NCI-H1092 treated with DMSO at 0.1 percent for 48 hours (cell line): ENCODE measurements at regions not wholly inside any gene's neighbourhood (a gene's known extent, or its start where the extent isn't known, plus 50 kb on each side); places are given as distances from the start of the nearest gene placed in this dataset.
"Not testable (repeated sequence)": the region's sequence is repeated elsewhere in the genome, so short reads cannot be mapped to it uniquely, and the experiment has no call there.

ENCODE experiments used
- DNase-seq: peaks from one replicate; lab custom pipeline; 2025; lab: John Stamatoyannopoulos, UW

DNA sequence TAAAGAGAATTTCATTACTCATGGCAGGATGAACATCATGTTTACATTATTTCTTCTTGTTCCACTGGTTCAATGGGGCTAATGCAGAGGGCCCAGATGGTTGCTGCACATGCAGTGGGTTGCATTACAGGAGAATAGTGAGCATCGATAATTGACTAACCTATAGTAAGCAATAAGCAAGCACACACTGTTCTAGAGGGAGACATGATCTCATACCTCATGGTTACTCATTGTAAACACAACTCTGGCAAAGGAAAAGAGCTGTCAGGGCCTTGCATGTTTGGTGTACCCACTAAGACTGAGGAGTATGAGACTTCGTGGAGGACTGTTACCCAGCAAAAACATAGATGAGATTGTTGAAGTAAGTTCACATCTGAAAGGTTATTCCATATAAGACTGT, 885.6 kb upstream of the VRK2 start:
- no peak for DNase-seq

DNA sequence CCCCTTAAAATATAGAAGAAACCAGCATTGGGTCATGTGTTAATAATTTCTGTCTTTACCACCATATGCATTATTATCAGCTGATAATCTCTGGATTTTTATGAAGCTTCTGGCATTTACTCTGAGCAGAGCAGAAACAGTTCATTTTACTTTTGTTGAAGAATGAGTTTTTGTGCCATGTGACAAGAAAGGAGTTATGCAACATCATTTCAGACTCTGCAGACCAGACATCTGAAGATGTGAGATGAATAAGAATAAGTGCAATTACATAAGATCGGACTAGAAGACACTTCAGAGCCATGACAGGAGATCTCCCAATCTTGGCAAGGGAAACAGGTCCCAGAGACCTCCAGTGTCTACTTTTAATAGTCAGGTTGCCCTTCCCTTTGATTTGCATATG, 869.4 kb upstream of the VRK2 start:
- DNase-seq: no peak

DNA sequence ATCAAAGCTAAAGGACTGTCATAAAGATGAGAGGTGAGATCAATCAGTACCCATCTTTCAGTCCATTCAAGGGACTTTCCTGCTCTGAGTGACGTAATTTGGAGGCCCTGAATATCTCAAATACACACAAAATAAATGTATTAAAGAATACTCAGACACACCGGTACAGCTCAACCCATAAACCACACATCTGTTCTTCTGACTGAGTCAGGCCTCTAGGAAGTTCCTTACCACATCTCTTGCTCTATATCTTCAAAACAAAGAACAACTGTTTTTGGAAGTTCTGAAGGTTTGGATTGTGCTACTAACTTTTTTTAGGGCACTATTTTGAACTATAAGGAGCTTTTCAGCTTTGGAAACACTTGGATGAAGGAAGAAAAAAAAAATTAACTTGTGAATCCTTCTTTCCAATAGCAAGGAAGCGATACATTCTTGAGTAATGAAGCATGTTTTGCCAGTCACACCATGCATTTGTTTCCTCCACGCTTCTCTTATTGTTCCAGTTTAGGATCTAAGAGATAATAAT, 866.5 kb upstream of the VRK2 start:
- no peak for DNase-seq

DNA sequence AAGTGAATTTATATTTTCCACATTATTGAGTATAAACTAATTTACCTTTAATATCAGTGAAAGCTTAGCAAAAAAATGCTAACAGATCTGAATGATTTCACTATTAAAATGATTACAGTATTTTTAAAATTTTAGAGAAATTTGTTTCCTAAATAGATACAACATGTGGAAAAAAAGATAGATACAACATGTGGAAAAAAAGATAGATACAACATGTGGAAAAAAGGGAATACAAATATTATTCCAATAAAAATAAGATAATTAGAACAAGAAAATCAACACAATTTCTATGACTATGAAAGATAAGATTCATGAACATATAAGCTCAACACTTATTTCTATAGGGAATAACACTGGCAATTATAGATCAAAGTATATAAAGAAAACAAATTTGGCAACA, 865.9 kb upstream of the VRK2 start:
- no peak for DNase-seq

DNA sequence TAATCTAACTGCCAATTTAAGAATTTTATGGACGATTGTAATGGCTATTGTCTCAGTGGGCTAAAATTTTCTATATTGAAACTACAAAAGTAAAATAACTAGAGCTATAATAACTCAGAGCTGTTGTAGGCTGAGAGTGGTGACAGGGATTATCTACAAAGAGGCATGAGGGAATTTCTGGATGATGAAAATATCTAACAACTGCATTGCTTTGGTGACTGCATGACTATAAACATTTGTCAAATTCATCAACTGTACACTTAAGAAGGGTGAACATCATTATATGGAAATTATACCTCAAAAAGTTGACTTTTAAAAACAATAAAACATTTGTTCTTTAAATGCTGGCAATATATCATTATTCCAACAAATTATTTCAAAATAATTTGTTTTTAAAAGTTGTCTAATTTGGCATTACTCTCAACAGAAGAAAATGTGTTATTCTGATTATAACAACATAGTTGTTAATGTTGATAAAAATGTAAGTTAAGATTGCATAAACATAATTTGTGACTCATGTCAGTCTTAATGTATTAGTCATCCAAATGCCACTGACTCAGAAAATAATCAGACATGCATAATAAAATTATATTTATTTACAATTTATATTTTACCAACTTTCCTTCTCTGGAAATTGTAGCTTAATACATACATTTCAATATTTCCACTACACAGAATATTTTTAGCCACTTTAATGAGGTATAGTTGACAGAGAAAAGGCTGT, 865.1 kb upstream of the VRK2 start:
- no peak for DNase-seq

DNA sequence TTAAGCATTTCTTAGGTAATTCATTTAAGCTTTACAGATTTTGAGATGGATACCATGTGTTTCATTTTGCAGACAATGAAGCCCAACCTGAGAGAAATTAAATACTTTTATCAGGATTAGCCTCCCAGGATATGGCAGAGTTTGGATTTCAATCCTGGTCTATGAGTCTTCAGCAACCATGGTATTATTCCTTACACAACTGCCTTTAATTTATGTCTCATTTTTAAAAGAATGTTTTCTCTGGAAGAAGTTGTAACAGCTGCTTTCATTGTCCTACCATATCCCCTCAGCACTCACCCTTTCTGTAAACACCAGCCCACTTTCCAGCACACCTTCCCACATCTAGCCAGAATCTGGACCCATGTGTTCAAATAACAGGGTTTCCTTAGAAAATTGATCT, 863.7 kb upstream of the VRK2 start:
- no peak for DNase-seq

DNA sequence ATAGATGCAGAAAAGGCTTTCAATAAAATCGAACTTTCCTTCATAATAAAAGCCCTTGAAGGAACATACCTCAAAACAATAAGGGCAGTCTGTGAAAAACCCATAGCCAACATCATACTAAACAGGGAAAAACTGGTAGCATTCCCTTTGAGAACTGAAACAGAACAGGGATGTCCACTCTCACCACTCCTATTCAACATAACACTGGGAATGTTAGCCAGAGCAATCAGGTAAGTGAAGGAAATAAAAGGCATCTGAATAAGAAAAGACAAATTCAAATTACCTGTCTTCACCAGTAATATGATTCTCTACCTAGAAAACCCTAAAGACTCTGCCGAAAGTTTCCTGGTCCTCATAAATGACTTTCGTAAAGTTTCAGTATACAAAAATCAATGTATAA, 861.0 kb upstream of the VRK2 start:
- no peak for DNase-seq

DNA sequence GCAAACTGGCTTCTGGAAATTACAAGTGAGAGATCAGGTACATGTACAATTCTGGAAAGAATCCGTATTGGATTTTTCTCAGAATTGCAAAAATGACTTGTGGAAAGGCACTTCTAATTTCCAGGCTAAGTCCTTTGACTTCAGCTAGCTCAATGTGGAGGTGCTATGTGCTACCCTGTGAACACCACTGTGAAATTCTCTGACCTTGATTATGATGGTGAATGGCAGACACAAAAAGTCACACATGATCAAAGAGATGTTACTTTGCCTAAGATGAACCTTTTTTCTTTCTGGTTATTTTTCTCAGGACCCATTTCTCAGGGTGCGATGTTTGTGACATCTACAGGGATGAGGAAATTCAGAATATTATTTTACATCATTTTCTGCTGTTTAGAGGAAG, 856.6 kb upstream of the VRK2 start:
- DNase-seq: no peak

DNA sequence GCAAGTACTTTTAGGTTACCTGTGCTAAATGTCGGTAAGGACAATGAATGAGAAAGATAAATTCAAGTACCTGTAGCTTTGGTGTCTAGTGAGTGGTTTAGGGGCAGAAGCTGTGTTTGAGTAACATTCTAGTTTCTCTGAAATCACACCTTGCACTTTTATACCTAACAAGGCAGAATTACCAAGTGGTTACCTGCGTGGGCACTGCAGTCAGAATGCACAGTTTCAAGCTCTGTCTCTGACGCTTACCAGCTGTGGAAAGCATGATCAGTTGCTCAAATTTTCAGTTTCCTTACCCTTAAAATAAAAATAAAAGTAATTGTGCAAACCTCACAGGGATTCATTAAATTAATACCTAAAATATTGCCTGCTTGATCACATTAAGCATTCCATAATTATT, 846.9 kb upstream of the VRK2 start:
- no peak for DNase-seq

DNA sequence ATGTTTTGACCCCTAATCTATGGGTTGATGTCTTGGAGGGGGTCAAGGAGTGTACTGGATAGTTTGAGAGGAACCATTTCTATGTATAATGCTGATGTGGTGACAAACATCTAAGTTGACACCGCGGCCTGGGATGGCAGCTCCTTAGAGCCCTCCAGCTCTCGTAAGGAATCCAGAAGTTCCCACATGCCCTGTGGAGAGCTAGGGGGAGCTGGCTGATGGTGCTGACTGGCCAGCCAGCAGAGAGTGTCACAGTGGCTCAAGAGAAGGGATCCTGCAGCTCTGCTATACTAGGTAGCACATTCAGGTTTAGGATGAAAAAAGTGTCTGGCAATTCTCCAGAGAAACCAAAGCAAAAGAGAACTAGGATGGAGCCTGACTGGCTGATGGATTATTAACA, 842.2 kb upstream of the VRK2 start:
- DNase-seq: no peak

DNA sequence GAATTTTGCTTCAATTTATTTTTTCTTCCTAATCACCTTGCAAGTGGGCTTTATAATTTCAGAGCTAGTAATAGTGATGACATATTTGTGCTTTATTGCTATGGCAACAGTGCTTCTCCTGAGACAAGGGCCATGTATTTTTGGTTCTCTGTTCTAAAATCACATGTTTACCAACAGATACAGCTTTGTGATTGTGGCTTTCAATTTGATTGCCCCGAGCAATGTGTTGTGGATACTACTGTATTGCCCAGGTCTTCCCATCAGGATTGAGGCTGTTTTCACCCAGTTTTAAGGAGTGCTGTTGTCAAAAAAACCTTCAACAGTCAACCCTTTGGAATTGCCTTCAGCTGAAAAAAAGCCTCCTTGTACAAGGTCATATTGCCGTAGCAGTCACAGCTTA, 841.4 kb upstream of the VRK2 start:
- DNase-seq: no peak

DNA sequence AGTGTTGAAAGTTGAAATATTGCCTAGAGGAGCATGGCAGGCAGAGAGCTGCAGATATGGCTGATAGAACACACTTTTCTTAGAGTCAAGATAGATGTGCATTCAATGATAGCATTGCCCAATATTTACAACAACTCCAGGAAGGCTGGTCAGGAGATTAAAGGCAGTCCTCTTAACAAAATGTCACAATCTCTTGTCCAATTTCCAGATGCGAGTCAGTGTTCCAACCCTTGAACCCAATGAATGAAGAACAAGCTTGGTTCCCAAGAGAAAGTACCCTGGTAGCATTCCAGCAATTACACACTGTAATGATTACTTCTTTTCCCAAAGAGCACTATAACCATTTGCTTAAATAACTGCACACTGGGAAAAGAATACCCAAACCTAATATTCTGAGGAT, 839.4 kb upstream of the VRK2 start:
- no peak for DNase-seq

DNA sequence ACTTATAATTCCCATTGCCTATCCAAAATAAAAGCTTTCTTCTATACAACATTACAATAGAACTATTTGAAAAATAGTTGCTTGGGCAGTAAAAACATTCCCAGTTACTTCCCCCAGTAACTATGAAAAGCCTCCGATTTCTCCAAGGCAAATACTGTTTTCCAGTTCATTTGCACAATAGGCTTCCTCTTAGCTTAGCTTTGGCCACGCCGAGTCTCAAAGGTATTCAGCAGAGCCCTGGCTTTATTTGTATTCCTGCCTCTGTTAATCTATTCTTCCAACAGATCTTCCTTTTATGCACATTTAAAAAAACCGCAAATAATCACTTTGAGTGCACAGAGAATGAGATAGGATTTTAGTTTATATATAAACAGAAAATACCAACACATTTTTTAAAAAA, 836.8 kb upstream of the VRK2 start:
- no peak for DNase-seq

DNA sequence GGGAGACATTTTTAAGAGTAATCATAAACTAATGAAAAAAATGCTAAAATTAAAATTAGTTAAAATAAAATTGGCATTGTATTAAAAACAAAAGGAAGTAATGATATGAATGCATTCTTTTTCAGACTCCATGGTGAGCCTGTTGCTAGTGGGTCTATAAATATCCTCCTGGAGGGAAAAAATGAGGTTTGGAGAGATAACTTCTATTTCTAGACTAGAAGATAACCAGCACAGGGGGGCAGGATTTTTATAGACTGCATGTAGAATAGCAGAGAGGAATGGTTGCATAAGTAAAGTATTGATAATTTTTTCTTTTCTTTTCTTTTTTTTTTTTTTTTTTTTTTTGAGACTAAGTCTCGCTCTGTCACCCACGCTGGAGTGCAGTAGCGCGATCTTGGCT, 835.8 kb upstream of the VRK2 start:
- no peak for DNase-seq

DNA sequence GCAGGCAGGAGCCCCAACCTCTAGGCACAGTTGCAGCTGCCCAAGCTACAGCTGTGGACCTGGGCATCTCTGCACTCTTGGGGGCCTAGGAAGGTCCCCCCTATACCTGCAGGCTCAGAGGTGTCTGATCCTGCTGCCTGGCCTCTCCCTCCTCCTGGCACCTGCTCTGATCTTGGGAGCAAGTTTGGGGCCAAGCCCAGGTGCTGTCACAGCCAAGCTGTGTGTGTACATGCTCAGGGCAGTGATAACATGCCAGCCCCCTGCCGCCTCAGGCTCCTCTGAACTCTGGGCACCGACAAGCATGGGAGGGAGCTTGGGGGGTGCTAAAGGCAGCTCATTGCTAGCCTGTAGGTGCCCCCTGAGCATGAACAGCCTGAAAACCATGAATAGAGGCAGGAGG, 829.6 kb upstream of the VRK2 start:
- DNase-seq: no peak

DNA sequence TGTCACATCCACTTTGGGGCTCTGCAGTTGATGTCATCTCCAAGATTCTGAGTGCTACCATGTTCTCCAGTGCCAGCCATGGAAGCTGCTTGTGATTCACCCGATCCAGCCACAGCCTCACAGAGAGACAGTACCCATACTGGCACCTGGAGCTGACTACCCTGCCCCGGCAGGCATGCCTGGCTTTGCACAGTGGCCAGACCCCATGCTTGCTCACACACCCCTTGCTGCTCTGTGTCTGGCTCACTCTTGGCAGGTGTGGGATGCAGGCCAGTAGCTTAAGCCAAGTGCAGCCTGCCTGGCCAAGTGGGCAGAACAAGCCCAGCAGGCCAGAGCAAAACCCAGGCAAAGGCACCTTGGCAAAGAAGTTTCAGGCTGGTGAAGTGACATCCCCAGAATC, 828.4 kb upstream of the VRK2 start:
- no peak for DNase-seq

DNA sequence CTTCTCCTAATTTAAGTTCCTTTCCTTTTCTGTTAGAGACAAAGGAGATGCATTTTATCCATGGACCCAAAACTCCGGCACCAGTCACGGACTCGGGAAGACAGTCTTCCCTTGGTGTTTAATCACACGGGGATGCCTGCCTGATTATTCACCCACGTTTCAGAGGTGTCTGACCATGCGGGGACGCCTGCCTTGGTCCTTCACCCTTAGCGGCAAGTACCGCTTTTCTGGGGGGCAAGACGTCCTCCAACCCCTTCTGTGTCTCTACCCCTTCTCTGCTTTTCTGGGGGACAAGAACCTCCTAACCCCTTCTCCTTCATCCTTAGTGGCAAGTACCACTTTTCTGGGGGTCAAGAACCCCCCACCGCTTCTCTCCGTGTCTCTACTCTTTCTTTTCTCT, 816.9 kb upstream of the VRK2 start:
- not testable (repeated sequence) for DNase-seq

DNA sequence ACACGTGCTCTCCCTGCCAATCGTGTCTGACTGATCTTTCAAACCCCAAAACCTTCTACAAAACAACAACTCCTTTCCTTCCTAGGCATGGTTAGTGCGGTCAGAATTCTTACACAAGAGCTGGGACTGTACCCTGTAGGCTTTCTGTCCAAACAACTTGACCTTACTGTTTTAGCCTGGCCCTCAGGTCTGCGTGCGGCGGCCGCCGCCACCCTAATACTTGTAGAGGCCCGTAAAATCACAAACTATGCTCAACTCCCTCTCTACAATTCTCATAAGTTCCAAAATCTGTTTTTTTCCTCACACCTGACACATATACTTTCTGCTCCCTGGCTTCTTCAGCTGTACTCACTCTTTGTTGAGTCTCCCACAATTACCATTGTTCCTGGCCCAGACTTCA, 814.3 kb upstream of the VRK2 start:
- DNase-seq: not testable (repeated sequence)

DNA sequence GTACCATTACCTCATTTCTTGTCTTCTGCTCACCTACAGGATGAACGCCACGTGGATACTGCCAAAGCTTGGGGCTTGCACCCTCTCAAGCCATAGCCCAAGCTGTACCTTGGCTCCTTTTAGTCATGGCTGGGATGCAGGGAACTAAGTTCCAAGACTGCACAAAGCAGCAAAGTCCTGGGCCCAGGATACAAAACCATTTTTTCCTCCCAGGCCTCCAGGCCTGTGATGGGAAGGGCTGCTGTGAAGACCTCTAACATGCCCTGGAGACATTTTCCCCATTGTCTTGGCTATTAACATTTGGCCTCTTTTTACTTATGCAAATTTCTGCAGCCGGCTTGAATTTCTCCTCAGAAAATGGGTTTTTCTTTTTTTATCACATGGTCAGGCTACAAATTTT, 795.1 kb upstream of the VRK2 start:
- DNase-seq: not testable (repeated sequence)

DNA sequence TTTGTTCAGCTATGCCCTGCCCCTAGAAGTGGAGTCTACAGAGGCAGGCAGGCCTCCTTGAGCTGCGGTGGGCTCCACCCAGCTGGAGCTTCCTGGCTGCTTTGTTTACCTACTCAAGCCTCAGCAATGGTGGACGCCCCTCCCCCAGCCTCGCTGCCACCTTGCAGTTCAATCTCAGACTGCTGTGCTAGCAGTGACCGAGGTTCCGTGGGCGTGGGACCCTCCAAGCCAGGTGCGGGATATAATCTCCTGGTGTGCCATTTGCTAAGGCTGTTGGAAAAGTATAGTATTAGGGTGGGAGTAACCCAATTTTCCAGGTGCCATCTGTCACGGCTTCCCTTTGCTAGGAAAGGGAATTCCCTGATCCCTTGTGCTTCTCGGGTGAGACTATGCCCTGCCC, 770.2 kb upstream of the VRK2 start:
- not testable (repeated sequence) for DNase-seq

DNA sequence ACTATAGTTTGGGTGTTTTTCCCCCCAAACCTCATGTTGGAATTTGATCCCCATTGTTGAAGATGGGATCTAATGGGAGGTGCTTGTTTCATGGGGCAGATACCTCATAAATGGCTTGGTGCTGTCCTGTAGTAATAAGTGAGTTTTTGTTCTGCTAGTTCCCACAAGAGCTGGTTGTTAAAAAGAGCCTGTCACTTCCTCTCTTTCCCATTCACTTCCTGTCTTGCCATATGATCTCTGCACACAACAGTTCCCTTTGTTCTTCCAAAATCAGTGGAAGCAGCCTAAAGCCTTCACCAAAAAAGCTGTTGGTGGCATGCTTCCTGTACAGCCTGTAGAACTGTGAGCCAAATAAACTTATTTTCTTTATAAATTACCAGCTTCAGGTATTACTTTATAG, 768.2 kb upstream of the VRK2 start:
- DNase-seq: no peak

DNA sequence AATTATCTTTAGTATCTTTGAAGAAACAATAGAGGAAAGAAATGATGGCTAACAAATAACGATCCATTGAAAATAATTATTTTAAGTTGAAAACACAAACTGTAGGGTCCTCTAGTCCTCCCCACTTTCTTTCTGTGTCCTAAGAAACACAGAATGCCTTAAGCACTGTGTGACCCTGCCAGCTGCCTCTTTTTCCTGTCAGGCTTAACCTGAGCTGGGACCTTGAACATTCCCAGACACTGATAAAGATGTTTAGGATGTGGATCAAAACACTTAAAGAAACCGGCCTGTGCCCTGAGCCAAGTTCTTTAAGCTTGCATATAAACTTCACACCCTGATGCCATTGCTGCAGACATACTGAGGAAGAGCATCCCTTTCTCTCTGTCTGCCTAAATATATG, 755.4 kb upstream of the VRK2 start:
- no peak for DNase-seq

DNA sequence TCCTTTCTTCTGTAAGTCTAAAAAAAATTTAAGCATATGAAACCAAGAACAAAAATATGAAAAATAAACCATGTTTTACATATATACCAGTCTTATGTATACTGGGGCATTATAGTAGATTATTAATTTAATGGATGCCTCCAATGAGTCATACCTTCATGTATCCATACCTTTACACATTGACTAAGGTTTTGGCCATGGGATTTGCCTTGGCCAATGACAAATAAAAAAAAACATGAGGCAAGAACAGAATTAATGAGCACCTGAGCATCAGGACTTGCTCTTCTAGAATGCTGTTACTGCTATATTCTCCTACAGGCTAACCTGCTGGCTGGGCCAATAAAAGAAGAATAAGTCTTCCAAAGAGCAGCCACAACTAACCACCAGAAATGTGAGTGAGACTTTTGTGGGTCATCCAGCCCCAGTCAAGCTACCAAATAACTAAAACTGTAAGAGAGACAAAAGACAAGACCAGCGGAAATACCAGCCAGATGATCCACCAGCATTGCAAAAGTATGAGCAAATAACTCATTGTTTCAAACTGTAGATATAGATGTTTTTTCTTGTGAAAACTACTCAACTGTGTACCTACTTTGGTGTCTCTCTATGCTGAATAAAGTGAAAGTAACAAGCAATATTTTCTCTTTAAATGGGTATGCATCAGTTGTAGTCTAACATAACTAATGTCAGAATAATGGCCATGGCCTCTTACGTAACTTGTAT, 749.6 kb upstream of the VRK2 start:
- DNase-seq: no peak

DNA sequence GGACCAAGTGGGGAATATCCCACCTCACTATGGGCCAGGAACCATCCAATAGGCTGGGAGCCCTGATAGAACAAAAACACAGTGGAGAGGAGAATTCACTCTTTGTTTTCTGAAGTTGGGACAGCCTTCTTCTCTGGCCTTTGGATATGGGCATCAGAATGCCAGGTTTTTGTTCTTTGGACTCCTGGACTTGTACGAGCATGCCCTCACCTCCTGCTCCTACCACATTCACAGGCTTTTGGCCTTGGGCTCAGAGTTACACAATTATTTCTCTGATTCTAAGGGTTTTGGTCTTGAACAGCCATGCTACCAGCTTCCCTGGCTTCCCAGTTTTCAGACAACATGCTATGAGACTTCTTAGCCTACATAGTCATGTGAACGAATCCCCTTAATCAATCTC, 732.9 kb upstream of the VRK2 start:
- no peak for DNase-seq
